Activated CD4-positive, CD25-positive, alpha-beta regulatory T cell treated with anti-CD3 and anti-CD28 coated beads, Interleukin-2, amount 50 U/mL, for 24 hours (primary cell): ENCODE measurements at regions not wholly inside any gene's neighbourhood (a gene's known extent, or its start where the extent isn't known, plus 50 kb on each side); places are given as distances from the start of the nearest gene placed in this dataset.
"Not testable (repeated sequence)": the region's sequence is repeated elsewhere in the genome, so short reads cannot be mapped to it uniquely, and the experiment has no call there.

ENCODE experiments used
- ATAC-seq, 2 donors: fragments of 150-1000 bp; cut with Tn5 transposase; one replicate each; pipeline ENCODE4 v1.10.0; 2021; ENCODE audit warnings: mild to moderate bottlenecking in 1 of 2, moderate library complexity in 1 of 2

DNA sequence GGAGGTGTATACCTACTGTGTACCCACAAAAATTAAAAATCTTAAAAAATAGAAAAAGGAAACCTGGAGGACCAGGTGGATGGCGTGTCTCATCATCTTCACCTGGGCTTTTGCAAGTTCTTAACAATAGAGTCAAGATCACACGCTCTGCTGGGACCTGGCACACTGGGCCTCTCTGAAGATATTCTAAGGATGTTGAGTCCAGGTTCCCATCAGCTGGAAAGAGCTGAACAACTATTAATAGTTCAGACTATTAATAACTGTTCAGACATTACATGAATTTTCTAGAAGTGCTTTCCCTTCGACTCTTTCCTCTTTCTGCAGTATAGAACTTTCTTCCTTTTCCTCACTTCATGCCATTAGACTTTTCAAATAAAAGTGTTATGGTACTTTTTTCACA is 320.2 kb upstream of the IL12A start:
- no peak for ATAC-seq

DNA sequence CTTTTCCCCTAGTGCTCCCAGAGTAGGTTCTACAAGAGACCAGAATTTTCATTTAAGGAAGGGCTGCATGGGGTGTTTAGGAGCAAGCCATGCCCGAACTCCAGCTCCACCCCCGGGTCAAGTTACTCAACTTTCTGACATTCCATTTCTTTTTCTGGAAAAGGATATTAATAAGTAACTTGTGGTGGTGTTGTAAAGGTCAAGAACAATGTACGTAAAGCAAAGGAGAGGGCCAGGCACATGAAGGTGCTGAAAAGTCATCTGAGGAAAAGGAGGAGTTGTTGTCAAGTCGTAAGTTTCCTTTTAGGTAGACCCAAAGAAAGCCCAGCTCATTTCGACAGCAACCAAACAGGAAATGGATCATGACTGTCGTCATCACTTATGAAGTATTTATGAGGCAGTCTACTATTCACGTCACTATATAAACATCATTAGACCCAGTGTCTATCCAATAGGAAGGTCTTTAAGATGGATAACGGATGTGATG is 319.6 kb upstream of the IL12A start:
- no peak for ATAC-seq

DNA sequence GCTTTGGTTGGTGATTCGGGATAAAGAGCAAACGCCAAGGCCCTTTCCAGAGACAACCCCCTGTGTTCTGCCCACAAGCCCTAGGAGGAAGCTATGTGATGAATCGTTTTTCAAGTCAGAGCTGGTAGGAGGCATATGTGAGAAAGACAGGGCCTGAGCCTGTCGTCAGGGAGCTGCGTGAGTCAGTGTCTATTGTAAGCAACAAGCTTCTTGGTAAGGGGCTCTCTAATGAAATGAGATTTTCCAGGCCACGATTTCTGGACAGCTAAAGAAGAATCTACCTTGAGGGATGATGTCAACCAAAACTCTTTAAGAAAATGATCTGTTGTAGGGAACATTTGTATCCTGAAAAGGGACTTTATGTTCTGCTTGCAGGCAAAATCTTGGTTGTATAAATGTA is 318.9 kb upstream of the IL12A start:
- no peak for ATAC-seq

DNA sequence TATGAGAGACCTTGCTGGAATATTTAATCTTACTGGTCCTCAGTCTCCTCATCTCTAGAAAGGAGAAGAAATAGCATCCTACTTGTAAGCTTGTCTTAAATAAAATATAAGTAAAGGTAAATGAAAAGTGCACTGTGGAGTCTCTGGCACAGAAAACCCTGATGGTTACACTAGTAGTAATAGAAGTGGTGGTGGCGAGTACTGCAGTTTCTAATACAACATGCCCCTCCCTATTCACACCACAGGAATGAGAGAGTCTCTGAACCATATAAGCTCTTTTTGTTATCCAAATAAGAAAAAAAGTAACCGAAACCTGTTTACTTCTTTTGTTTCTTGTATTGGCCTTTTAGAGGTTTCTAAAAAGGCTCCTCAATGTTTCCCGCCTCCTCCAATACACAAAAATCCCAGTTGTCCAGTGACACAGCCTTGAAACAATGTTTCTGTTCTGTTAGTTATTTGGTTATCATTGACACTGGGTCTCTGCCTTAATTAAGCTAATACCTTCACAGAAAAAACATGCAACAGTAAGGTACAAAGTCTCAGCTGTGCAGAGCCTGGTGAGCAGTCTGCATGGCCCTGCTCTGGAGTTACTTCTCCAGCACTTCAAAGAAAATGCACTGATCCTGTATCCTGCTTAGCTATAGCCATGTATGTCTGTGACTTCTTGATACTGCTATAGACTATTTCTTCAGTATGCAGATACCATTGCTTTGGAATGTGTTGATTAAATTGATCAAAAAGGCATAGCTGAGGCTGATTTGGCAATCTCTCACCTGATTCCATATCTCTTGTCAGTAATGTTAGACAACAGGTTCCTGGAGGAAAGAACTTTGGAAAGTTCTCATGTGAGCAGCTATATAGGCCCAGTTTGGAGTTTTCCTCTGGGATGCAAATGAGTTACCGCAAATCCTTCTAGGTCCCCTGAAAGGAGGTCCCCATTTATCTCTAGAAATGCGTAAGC is 315.6 kb upstream of the IL12A start:
- ATAC-seq = no peak

DNA sequence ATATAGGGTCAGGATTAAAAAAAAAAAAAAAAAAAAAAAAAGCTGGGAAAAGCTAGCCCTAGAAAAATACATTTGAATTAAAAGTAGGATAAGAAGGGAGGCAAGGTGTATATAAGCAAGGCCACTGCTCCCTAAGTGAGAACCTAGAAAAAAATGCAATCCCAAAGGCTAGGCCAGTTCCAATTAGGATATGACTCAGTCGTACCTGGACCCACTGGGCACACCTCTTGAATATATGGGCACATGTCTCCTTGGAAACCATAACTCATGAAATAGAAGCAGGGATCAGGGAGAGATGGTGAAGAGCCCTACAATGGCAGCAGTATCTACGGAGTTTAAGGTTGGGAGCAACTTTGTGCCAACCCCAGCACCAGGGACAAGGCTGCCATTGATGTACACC is 314.1 kb upstream of the IL12A start:
- ATAC-seq = no peak

DNA sequence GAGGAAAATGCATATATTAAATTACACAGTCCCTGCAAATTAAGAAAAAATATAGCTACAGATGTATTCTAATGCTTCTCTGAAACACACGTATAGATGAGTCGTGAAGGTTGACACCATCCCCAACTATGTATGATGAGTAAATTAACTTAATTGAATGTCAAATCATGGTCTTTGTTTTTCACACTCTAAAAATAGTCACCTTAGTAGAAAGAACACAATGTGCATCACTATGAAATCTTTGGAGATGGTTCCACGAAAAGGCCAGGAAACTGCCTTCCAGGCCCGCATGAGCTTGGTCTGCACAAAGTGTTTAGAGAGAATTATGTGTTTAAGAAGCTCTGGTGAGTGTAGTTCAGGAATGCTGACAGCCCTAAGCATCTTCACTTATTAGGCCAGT is 313.4 kb upstream of the IL12A start:
- ATAC-seq = no peak

DNA sequence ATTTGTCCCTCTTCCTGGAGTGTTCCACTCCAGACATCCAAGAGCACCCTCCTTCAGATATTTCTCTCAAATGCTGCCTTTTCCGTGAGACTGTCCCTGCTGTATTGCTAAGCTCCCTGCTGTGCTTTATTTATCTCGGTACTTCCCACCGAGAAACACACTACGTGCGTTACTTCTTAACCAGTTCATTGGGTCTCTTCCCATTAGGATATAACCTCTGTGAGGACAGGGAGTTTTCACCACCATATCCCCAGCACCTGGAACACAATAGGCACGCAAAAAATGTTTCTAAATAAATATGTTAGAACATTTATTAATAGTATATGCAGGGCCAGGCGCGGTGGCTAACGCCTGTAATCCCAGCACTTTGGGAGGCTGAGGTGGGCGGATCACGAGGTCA is 308.7 kb upstream of the IL12A start:
- no peak for ATAC-seq

DNA sequence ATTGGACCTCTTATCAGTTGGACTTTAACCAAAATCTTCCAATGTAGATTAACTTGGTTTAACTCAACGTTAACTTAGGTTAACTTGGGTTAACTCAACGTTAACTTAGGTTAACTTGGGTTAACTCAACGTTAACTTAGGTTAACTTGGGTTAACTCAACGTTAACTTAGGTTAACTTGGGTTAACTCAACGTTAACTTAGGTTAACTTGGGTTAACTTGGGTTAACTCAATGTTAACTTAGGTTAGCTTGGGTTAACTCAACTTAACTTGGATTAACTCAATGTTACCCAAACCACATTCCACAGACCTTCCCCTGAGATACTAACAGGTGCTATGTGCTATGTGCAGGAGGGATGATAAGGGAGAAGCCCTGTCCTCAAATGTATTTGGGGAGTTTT is 306.9 kb upstream of the IL12A start:
- ATAC-seq = not testable (repeated sequence)

DNA sequence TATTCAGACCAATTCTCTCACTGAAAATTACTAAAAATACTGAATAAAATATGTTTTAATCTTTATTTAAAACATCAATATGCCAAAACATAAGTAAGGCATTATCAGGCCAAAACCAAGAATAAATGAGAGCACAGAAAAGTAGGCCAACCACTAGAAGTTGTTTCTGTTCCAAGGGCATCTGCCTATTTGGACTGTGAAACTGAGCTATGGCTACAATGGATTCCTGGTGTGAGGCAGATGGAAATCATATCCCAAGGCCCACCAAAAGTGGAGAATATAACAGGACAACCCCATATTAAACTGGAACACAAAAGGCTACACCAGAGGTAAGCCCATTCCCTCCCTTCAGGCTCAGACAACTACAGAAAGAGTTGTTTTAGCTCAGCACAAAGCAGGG is 302.8 kb upstream of the IL12A start:
- ATAC-seq = no peak

DNA sequence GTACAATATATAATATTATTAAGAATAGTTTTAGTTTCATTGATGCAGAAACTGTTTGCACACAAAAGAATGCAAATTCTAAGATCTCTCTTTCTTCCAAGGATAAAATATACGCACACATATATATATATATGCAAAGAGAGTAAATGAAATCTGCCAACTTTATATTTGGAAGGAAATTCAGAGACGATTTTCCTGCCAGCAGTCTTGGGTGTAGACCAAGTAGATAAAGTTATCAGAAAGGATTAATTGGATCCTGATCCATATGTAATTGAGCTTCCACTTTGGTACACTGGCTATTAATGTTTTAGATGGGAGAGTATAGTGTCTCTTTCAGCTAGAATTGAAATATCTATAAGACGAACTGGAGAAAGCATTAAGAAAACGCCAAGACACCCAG is 295.4 kb upstream of the IL12A start:
- ATAC-seq = no peak

DNA sequence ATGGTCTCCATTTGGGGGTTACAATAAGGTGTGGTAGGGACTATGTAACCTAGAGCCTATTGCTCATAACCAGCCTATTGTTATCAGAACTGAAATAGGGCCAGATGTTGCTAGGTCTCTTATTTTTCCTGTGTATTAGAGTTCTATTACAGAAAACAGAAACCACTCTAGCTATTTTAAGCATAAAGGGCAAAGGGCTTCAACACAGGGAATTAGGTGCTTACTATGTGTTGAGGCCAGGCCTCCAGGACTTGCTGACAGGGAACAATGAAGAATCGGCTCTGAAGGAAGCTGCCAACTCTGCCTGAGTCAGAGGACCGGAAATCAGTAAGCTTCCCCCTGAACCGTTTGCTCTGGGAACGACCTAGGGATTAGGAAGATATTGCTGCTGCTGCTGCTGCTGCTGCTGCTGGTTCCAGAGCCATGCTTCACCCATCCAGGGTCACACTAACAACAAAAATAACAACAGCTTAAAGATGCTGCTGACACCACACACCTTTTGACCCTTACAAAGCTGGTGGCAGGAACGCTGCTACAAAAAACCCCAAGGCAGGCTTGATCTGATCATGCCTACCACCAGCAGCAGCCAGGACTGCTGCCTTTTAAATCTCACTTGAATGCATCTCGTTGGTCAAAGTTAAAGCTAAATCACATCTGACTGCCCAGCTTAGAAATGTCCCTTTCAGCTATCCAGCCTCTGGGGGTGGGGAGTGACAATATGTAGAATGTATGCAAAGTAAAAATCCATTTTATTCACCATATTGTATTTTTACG is 276.9 kb upstream of the IL12A start:
- no peak for ATAC-seq

DNA sequence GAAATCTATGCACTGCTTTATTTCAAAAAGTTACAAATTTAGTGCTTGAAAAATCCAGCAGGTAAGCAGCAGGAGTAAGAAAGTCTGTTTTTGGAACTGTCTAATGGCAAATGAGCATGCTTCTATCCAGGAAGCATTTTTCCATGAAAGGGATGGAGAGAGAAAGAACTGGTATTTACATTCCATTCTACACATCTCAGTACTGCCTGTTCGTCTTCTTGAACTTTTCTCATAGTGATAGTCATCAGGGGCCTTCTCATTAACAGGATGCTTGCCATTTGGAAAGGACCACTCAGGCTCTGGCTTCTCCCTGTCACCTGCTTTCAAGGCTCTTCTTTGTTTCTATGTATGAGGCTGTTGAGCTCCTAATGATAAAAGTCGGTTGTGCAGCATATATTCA is 267.3 kb upstream of the IL12A start:
- no peak for ATAC-seq

DNA sequence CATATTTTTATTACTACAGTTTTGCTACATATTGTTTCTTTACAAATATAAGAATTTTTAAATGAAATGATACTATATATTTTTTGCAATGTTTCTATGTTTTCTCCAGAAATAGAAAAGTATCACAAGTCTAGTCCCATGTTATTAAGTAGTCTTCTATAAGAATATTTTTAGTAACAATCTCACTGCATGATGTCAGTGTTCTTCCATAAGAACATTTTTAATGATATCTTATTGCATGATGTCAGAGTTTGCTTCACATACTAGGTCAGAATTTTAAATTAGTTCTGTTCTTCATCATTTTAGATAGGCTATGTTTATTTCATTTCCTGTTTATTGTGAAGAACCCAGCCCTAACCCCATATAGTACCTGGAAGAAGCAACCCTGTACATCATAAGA is 265.3 kb upstream of the IL12A start:
- ATAC-seq = no peak

DNA sequence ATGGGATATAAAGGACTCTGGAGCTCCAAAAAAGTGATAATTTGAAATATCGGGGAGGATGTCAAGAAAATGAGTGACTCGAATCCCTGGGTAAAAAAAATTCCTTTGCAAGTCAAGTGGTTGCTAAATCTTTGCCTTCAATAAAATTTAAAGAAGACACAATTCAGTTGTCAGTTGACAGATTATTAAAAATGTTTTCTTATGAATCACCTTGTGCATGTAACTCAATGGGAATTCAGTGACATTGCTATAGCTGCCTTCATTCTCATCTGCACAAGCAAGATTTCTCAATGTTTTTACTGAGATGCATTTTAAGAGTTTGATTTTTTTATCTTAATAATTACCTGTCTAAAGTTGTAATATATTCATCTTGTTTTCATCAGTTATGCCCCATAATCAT is 264.0 kb upstream of the IL12A start:
- ATAC-seq = no peak

DNA sequence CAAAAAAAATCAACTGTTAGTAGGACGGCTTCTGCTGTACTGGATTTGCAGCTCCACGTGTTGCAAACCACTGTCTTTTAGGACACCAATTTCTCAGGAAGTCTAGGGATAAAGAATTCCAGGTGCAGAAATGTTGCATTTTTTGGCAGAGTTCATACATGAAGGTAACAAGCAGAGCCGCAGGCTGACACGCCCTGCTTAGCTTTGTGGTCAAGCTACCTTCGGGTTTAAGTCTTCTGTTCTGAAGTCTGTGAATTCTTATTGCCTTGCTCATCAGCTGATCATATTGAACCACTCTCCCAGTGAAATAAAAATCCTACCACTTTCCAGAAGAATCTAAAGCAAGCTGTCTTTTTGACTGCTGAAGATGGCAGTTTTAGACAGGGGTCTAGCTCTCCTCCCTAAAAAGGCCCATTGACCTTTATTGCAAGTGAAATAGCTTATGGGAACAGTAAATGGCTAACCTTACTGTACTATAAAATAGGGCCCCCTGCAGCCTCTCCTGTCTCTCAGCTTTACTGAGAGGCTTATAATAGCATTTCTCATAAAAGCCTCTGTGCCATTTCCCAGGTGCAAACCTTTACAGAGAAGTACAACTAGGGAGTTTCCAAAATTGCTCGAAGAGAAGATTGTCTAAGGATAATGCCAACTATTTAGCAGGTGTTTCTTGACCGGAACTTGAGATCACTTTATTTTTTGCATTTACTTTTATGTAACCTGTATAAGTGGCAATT is 262.2 kb upstream of the IL12A start:
- no peak for ATAC-seq

DNA sequence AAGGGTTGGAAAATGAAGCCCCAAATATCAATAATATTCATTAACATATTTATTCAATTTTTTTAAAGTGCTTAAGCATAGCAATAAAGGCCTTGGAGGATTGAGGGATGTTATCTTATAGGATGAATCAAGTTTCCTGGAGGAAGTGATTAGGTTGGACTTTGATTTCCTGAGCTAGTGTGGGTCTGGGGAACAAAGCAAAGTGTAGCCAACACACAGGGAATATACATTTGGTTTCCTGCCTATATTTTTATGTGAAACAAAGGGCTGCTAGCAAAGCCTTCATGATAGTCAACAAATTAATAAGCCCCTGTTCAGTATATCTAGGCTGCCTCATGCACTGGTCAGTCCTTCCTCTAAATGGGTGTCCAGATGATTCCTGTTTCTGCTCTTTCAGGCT is 261.1 kb upstream of the IL12A start:
- no peak for ATAC-seq

DNA sequence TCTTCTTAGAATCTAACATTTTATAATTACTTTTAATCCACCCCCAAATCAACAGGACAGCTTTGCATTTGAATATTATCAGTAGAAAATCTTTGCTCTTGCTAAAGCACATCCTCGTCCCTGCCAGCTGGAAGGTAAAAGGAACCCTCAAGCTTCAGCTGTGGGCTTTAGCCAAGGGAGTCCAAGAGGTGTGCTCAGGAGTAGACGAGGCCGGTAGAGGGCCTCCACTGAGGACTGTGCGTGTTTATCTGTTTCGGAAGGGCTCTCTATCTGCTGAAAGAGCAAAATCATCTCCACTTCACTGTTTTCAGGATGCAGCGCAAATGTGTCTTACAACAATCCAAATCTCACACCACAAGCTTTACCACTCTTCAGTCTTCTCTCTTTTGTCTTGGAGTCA is 257.4 kb upstream of the IL12A start:
- no peak for ATAC-seq

DNA sequence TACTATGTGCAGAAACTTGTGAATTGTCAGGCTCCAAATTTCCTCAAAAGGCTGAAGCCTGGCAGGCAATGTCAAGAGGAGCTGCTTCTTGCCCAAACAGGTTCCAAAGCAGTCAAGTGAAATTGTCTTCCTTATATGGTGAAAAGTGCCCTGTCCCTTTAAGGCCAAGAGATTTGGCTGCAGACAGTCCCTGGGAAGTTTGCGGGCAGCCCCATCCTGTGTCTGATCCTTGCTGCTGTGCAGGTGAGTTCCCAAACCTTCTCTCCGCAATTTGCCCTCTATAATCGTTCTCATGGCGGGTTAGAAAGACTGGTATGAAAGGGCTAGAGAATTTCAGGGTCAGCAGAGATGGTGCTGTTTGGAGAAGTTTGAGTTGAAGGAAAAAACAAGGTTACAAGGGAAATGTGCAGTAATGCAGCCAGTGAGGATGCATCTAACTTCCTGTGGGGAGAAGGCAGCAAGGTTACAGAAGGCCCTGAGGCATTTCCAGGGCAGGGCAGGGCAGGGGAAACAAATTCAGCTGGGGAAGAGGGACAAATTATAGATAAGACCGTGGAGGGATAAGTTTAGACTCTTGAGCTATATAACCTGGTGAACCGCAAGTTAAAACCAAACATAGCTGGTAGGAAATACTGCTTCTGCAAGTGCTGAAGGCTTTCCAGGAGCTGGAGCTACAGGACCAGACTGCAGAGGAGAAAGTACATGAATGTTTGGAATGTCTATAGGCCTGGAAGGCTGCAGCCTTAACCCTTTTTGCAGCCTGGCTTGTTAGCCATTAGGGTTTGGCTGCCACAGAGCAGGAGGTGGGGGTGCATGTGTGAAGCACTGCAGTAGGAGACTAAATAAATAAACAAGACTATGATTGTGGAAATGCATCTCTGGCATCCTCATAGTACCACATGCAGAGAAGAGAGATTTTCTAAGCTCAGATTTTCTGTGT is 256.2 kb upstream of the IL12A start:
- ATAC-seq = no peak

DNA sequence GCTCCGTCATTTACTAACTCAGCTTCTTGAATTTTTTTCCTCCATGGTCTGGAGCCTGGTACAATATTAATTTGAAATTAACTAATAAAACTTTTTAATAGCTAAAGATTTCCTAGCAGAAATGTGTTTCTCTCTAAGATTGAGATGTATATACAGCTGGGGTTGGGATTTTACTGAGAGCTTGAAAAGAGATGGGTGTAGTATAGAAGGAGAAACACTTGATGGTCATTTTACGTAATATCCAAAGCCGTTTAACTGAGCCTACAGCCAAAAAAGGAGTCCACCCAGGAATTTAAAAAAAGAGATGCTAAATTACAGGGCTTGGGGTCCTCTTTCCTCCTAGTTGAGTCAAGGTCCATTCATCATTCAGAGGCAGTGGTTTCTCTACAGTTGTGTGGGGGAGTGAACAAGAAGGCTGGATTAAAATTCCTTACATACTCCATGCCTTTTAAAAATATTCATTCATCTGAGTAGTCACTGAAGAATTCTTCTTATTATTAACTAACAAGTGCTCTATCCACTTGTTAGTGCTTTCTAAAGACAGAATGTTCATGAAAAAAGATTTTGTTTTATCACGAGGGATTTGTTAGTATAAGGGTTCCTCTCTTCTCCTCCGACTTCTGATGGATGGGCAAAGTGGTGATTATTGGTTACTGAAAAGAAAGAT is 255.3 kb upstream of the IL12A start:
- no peak for ATAC-seq

DNA sequence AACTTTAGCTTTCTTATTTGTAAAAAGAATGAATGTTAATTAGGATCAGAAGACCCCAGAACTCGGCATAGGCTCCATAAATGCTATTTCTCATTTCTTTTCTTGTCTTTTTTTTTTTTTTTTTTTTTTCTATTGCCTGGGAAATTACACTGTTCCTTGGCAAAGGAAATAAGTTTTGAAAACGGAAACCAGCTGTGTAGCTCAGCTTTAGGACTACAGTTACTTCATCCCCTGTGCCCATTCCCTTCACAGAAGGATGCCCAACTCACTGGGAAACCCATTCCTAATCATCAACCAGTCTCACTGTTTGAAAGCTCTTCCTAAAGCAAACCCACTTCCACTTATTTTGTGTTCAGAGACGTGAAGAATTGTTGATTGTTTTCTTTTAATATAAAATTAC is 254.0 kb upstream of the IL12A start:
- ATAC-seq = no peak

DNA sequence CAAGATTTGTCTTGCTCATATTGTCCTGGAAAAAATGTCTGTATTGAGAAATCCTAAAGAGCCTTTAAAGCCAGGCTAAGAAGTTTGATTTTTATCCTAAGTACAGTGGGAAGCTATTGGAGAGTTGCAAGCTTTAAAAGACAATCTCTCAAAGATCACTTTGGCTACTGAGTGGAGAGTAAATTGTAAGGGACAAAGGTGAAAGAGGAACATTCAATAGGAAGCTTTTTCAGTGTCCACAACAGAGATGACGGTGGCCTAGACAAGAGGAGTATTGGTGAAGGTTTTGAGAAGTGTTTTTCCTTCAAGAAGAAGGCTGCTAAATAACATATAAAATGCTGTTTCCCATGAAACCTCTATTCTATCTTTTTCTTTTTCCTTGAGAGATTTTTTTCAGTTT is 249.5 kb upstream of the IL12A start:
- no peak for ATAC-seq

DNA sequence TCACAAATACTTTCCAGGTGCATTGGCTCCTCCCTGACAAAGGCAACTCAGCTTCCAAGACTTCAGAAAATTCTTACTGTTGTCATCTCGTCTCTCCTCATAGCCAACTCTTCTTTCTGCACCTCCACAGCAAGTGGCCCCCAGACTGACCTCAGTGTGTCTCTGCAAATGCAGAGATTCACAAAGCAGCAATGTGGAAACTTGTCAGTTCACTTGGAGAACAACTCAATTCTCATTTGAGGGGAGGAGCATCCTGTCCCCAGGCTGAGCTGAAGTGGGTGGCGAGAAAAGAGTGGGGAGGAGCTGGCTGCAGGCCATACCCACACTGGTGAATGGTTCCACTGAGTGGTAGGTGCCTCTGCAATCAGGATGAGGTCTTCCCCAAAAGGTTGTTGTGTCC is 248.7 kb upstream of the IL12A start:
- ATAC-seq = no peak
